Endothelial cell of umbilical vein (primary cell): ENCODE measurements at regions not wholly inside any gene's neighbourhood (a gene's known extent, or its start where the extent isn't known, plus 50 kb on each side); places are given as distances from the start of the nearest gene placed in this dataset.

ENCODE experiments used
- CTCF ChIP-seq, 2 donors: IDR thresholded peaks; 1 replicate in 1 of 2; 2 replicates in 1 of 2; pipeline ENCODE4 v1.5.1; 2011; ENCODE audit warnings: low read length in 2 of 2, mild to moderate bottlenecking in 2 of 2, moderate library complexity in 2 of 2, control low read depth in 1 of 2, inconsistent platforms in 1 of 2, low read depth in 1 of 2; ENCODE audit not compliant: insufficient read depth in 1 of 2; ENCODE audit errors: extremely low read depth in 1 of 2
- EZH2 ChIP-seq: IDR thresholded peaks from 2 replicates; pipeline ENCODE4 v1.6.1; 2012; ENCODE audit warnings: borderline replicate concordance, low read depth, mild to moderate bottlenecking, moderate library complexity, low read length, inconsistent platforms; ENCODE audit not compliant: severe bottlenecking
- GATA2 ChIP-seq: IDR thresholded peaks from 2 replicates; pipeline ENCODE4 v1.7.0; 2011; ENCODE audit warnings: low read depth, mild to moderate bottlenecking, moderate library complexity, mixed read lengths, low read length; ENCODE audit not compliant: insufficient read length, insufficient read depth
- JUN ChIP-seq: IDR thresholded peaks from 2 replicates; pipeline ENCODE4 v1.6.1; 2011; ENCODE audit warnings: borderline replicate concordance, low read depth; ENCODE audit not compliant: insufficient read length, insufficient read depth
- MAX ChIP-seq: IDR thresholded peaks from 2 replicates; pipeline ENCODE4 v1.6.1; 2011; ENCODE audit not compliant: insufficient read depth, insufficient read length
- POLR2A ChIP-seq: IDR thresholded peaks from 2 replicates; pipeline ENCODE4 v1.6.1; 2012; ENCODE audit warnings: low read depth, mild to moderate bottlenecking, control low read depth, low read length
- POLR2AphosphoS5 ChIP-seq: IDR thresholded peaks from 2 replicates; pipeline ENCODE4 v1.6.1; 2012; ENCODE audit warnings: low read depth, mild to moderate bottlenecking, control low read depth, low read length, moderate library complexity; ENCODE audit not compliant: insufficient read depth

GRCh38 chr21:16912075-16912474, 600.8 kb upstream of the CXADR start:
- no peak for TF ChIP-seq CTCF (IDR thresholded peaks at IDR 0.05; ENCODE audit: extremely low read depth in 1 of 2, insufficient read depth in 1 of 2, low read depth in 1 of 2, low read length in 2 of 2)
- TF ChIP-seq MAX, result no peak
- no peak for TF ChIP-seq EZH2
- TF ChIP-seq POLR2A, result no peak
- TF ChIP-seq GATA2, result no peak
- no peak for TF ChIP-seq POLR2AphosphoS5
- TF ChIP-seq JUN, result no peak
